Activated naive CD8-positive, alpha-beta T cell treated with anti-CD3 and anti-CD28 coated beads, Interleukin-2, amount 50 U/mL, for 24 hours (primary cell): ENCODE measurements at regions not wholly inside any gene's neighbourhood (a gene's known extent, or its start where the extent isn't known, plus 50 kb on each side); places are given as distances from the start of the nearest gene placed in this dataset.
"Not testable (repeated sequence)": the region's sequence is repeated elsewhere in the genome, so short reads cannot be mapped to it uniquely, and the experiment has no call there.

Experiments used
- ATAC-seq: fragments of 150-1000 bp; cut with Tn5 transposase; one replicate; pipeline ENCODE4 v1.10.0; 2021
- DNase-seq: peaks from one replicate; pipeline ENCODE4 v3.0.0; 2021
- H3K27ac Mint-ChIP-seq: one replicate; pipeline ENCODE4 v1.8.0; 2021; ENCODE audit warnings: mild to moderate bottlenecking, mixed read lengths
- H3K27me3 Mint-ChIP-seq: one replicate; pipeline ENCODE4 v1.8.0; 2021; ENCODE audit warnings: mixed read lengths
- H3K36me3 Mint-ChIP-seq: one replicate; pipeline ENCODE4 v1.8.0; 2021; ENCODE audit warnings: low read depth, mixed read lengths
- H3K4me1 Mint-ChIP-seq: one replicate; pipeline ENCODE4 v1.8.0; 2021; ENCODE audit warnings: mixed read lengths
- H3K4me3 Mint-ChIP-seq: one replicate; pipeline ENCODE4 v1.8.0; 2021; ENCODE audit warnings: mild to moderate bottlenecking, moderate library complexity, mixed read lengths
- H3K9me3 Mint-ChIP-seq: one replicate; pipeline ENCODE4 v1.8.0; 2021; ENCODE audit warnings: mixed read lengths

GRCh38 chr3:140770977-140771667 is 93.3 kb downstream of the TRIM42 start:
- no peaks in the 10 kb centered on the region for H3K27me3 Mint-ChIP-seq
- no peaks in the 10 kb centered on the region for H3K36me3 Mint-ChIP-seq
- no peak overlapping the region for H3K27ac Mint-ChIP-seq
- H3K9me3 Mint-ChIP-seq: peaks cover 6% of the 10 kb centered on the region
- ATAC-seq (no peak), DNase-seq (no peak)
- no peaks in the 10 kb centered on the region for H3K4me1 Mint-ChIP-seq
- no peak overlapping the region for H3K4me3 Mint-ChIP-seq

GRCh38 chr3:140777631-140778233 is 99.9 kb downstream of the TRIM42 start:
- Mint-ChIP-seq H3K36me3 (no peaks in the 10 kb centered on the region), H3K9me3 (peaks cover 15% of the 10 kb centered on the region), H3K27me3 (no peaks in the 10 kb centered on the region), H3K4me1 (no peaks in the 10 kb centered on the region), H3K27ac (no peak overlapping the region), H3K4me3 (no peak overlapping the region)
- ATAC-seq (no peak), DNase-seq (no peak)

GRCh38 chr3:140791368-140791767 is 113.5 kb downstream of the TRIM42 start:
- DNase-seq (no peak), ATAC-seq (no peak)
- Mint-ChIP-seq H3K27ac (no peak overlapping the region), H3K36me3 (no peaks in the 10 kb centered on the region), H3K27me3 (no peaks in the 10 kb centered on the region), H3K9me3 (peaks cover 21% of the 10 kb centered on the region), H3K4me1 (no peaks in the 10 kb centered on the region), H3K4me3 (no peak overlapping the region)

- DNase-seq (no peak), ATAC-seq (no peak)
- Mint-ChIP-seq H3K9me3 (peaks cover 24% of the 10 kb centered on the region), H3K36me3 (no peaks in the 10 kb centered on the region), H3K4me3 (no peak overlapping the region), H3K4me1 (no peaks in the 10 kb centered on the region), H3K27ac (no peak overlapping the region), H3K27me3 (no peaks in the 10 kb centered on the region)
Observed at GRCh38 chr3:140794507-140794906, 116.6 kb downstream of the TRIM42 start.

GRCh38 chr3:140802898-140803297 is 125.0 kb downstream of the TRIM42 start:
- ATAC-seq: not testable (repeated sequence)

GRCh38 chr3:140809316-140809715 is 131.5 kb downstream of the TRIM42 start:
- H3K9me3 Mint-ChIP-seq: peaks cover 19% of the 10 kb centered on the region
- no peak overlapping the region for H3K27ac Mint-ChIP-seq
- no peaks in the 10 kb centered on the region for H3K4me1 Mint-ChIP-seq
- peaks cover 3% of the 10 kb centered on the region for H3K36me3 Mint-ChIP-seq
- ATAC-seq: no peak
- no peak for DNase-seq
- H3K27me3 Mint-ChIP-seq: peaks cover 4% of the 10 kb centered on the region
- no peak overlapping the region for H3K4me3 Mint-ChIP-seq

More at GRCh38 chr3:140802898-140803297, 125.0 kb downstream of the TRIM42 start:
- H3K4me1 Mint-ChIP-seq, H3K36me3 Mint-ChIP-seq, DNase-seq, H3K27me3 Mint-ChIP-seq, H3K4me3 Mint-ChIP-seq, H3K27ac Mint-ChIP-seq: not testable (repeated sequence)
- H3K9me3 Mint-ChIP-seq: peaks cover 22% of the 10 kb centered on the region

GRCh38 chr3:140816372-140817195 is 125.1 kb upstream of the SLC25A36 start:
- ATAC-seq: no peak

GRCh38 chr3:140821493-140821892 is 120.1 kb upstream of the SLC25A36 start:
- no peak overlapping the region for H3K27ac Mint-ChIP-seq

More at GRCh38 chr3:140816372-140817195, 125.1 kb upstream of the SLC25A36 start:
- Mint-ChIP-seq H3K27ac (no peak overlapping the region), H3K4me1 (peaks cover 4% of the 10 kb centered on the region), H3K27me3 (peaks cover 3% of the 10 kb centered on the region), H3K36me3 (no peaks in the 10 kb centered on the region), H3K4me3 (no peak overlapping the region), H3K9me3 (peaks cover 7% of the 10 kb centered on the region)
- no peak for DNase-seq

GRCh38 chr3:140822401-140823047 is 119.1 kb upstream of the SLC25A36 start:
- H3K36me3 Mint-ChIP-seq: no peaks in the 10 kb centered on the region

More at GRCh38 chr3:140821493-140821892, 120.1 kb upstream of the SLC25A36 start:
- Mint-ChIP-seq H3K4me1 (peaks cover under 1% of the 10 kb centered on the region), H3K4me3 (no peak overlapping the region), H3K36me3 (no peaks in the 10 kb centered on the region), H3K27me3 (peaks cover 3% of the 10 kb centered on the region), H3K9me3 (no peaks in the 10 kb centered on the region)
- no peak for ATAC-seq
- no peak for DNase-seq

GRCh38 chr3:140823106-140823505 is 118.5 kb upstream of the SLC25A36 start:
- H3K4me3 Mint-ChIP-seq: no peak overlapping the region

More at GRCh38 chr3:140822401-140823047, 119.1 kb upstream of the SLC25A36 start:
- DNase-seq: no peak
- no peak overlapping the region for H3K4me3 Mint-ChIP-seq
- no peaks in the 10 kb centered on the region for H3K4me1 Mint-ChIP-seq
- no peak for ATAC-seq
- no peak overlapping the region for H3K27ac Mint-ChIP-seq
- peaks cover 3% of the 10 kb centered on the region for H3K27me3 Mint-ChIP-seq
- no peaks in the 10 kb centered on the region for H3K9me3 Mint-ChIP-seq

GRCh38 chr3:140827894-140828293 is 113.7 kb upstream of the SLC25A36 start:
- no peak for ATAC-seq
- H3K4me1 Mint-ChIP-seq: peaks cover 2% of the 10 kb centered on the region

More at GRCh38 chr3:140823106-140823505, 118.5 kb upstream of the SLC25A36 start:
- Mint-ChIP-seq H3K9me3 (no peaks in the 10 kb centered on the region), H3K4me1 (no peaks in the 10 kb centered on the region), H3K36me3 (no peaks in the 10 kb centered on the region), H3K27me3 (peaks cover 3% of the 10 kb centered on the region), H3K27ac (no peak overlapping the region)
- no peak for DNase-seq
- ATAC-seq: no peak

GRCh38 chr3:140828585-140828984 is 113.1 kb upstream of the SLC25A36 start:
- no peak for DNase-seq
- peaks cover 3% of the 10 kb centered on the region for H3K27me3 Mint-ChIP-seq
- H3K4me3 Mint-ChIP-seq: no peak overlapping the region
- H3K27ac Mint-ChIP-seq: no peak overlapping the region
- no peaks in the 10 kb centered on the region for H3K9me3 Mint-ChIP-seq
- H3K4me1 Mint-ChIP-seq: peaks cover 4% of the 10 kb centered on the region
- no peak for ATAC-seq
- H3K36me3 Mint-ChIP-seq: peaks cover 1% of the 10 kb centered on the region

More at GRCh38 chr3:140827894-140828293, 113.7 kb upstream of the SLC25A36 start:
- no peak overlapping the region for H3K4me3 Mint-ChIP-seq
- peaks cover under 1% of the 10 kb centered on the region for H3K36me3 Mint-ChIP-seq
- peaks cover 2% of the 10 kb centered on the region for H3K27me3 Mint-ChIP-seq
- H3K9me3 Mint-ChIP-seq: no peaks in the 10 kb centered on the region
- no peak overlapping the region for H3K27ac Mint-ChIP-seq
- DNase-seq: no peak

GRCh38 chr3:140829796-140830195 is 111.8 kb upstream of the SLC25A36 start:
- H3K27me3 Mint-ChIP-seq: peaks cover 5% of the 10 kb centered on the region
- H3K9me3 Mint-ChIP-seq: no peaks in the 10 kb centered on the region
- H3K4me1 Mint-ChIP-seq: peaks cover 4% of the 10 kb centered on the region
- ATAC-seq (no peak), DNase-seq (no peak)
- peaks cover 1% of the 10 kb centered on the region for H3K36me3 Mint-ChIP-seq
- H3K4me3 Mint-ChIP-seq: no peak overlapping the region
- H3K27ac Mint-ChIP-seq: no peak overlapping the region

- Mint-ChIP-seq H3K27me3 (peaks cover 5% of the 10 kb centered on the region), H3K4me3 (no peak overlapping the region), H3K27ac (no peak overlapping the region), H3K36me3 (peaks cover 1% of the 10 kb centered on the region), H3K9me3 (no peaks in the 10 kb centered on the region), H3K4me1 (peaks cover 4% of the 10 kb centered on the region)
- ATAC-seq (no peak), DNase-seq (no peak)
Observed at GRCh38 chr3:140830391-140830790, 111.2 kb upstream of the SLC25A36 start.
